GM19238 (cell line): ENCODE measurements at regions not wholly inside any gene's neighbourhood (a gene's known extent, or its start where the extent isn't known, plus 50 kb on each side); places are given as distances from the start of the nearest gene placed in this dataset.
"Not testable (repeated sequence)": the region's sequence is repeated elsewhere in the genome, so short reads cannot be mapped to it uniquely, and the experiment has no call there.

ENCODE experiments used
- DNase-seq: peaks from one replicate; pipeline ENCODE4 v3.0.0; 2011; ENCODE audit warnings: low spot score; ENCODE audit not compliant: insufficient read length

GRCh38 chr12:92062539-92063493 lies 82.8 kb downstream of the BTG1 start:
- no peak for DNase-seq

- no peak for DNase-seq
These were observed 84.6 kb downstream of the BTG1 start for GRCh38 chr12:92061061-92061460.

DNA sequence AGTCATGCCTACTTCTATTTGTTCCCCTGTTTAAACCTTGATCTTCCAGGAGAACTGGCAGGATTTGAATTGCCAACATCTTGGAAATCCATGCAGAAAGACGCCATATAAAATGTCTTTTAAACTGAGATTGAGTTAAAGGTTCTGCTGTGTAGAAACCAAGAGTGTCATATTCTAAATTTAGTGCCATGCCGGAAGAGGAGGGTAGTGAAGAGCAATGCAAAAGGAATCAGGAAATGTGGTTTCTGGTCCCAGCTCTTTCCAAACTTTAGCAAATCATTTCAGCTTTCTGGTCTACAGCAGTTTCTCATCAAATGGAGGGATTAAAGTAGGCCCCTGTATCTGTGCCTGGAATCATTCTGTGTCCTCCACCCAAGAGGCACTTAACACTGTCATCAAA lies 85.7 kb downstream of the BTG1 start:
- DNase-seq: no peak

DNA sequence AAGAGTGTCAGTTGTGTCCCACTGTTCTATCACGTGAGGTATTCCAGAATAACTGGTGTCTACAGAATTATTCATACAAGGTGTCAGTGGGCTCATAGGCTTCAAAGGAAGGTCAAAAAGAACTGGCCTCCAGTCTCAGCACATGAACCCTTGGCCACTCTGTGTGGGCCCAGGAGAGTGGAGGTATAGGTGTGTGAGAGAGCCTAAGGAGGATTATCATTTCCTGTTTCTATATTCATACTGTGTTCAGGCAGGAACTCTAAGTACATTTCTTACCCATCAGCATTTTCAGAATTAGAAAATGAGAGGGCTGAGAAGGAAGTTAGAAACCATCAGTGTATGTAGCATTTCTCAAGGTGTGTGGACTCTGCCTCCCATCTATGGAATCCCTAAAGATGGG lies 87.0 kb downstream of the BTG1 start:
- no peak for DNase-seq

- not testable (repeated sequence) for DNase-seq
These were observed 88.9 kb downstream of the BTG1 start for GRCh38 chr12:92056756-92057155.

DNA sequence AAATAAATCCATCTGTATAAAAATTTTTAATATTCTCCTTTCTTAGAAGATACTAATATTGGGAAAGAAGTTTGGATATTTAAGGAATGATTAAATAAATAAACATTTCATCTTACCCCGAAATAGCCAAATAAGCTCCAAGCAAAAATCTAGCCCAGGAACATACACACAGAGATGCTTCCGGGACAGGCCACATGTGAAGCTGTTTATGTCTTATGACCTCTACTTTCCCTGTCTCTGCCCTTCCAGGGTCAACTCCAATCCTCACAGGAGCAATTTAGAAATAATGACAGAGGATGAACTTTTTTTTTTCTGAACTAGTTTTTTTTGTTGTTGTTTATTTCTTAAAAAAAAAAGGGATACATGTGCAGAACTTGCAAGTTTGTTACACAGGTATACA lies 89.4 kb downstream of the BTG1 start:
- no peak for DNase-seq

DNA sequence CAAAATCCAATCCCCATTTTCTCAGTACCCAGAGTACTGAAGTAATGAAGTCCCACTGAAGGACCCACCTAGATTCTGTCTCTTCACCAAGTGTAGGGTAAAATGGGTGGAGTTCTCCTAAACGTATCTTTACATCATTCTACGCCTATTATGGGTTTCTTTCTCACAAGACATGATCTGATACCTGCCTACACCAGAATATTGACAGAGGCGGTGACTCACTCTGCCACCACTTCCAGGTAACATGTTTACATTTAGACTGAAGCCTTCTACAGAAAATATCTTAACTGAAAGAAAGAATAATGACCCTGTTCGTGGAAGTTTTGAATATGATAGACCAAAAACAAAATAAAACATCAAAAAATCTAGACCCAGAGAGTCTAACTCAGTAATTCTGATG lies 89.8 kb downstream of the BTG1 start:
- DNase-seq: no peak

GRCh38 chr12:92051441-92051840 lies 94.2 kb downstream of the BTG1 start:
- DNase-seq: no peak

- DNase-seq: no peak
These were observed 96.2 kb downstream of the BTG1 start for GRCh38 chr12:92049403-92049802.

- DNase-seq: no peak
These were observed 98.2 kb downstream of the BTG1 start for GRCh38 chr12:92047393-92047826.

DNA sequence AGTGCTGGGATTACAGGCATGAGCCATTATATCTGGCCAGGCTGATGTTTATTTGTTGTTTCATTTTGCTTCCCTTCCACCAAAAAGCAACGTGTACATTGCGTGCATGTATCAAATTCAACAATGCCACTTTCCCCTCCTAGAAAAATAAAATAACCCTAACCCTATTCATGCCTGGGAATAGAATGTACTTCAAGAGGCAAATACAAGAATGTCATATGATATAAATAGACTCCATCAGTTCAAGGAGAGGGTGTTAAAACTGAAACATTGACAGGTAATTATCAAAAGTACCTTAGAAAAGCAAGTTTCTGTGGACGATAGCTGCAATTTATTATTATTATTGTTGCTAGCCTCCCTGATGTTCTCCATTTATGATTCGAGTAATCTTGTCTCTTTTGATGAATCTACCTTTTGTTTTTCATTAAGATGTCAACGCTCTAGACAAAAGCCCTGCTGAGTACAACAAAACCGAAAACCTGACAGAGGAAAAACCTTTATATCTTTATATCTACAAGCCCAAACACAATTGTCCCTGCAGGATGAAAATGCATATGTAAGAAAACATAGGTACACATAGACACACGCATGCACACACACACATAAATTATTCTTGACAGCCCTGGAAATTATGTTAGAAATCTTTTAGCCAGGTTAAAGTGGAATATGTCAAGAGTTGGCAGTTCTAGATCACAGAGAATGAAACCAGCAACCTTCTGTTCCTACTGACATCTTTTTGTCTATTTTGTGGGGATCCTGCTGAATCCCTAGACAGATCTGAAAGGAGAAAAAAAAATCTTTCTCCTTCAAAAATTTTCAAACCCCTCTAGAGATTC lies 98.9 kb downstream of the BTG1 start:
- no peak for DNase-seq

GRCh38 chr12:92045852-92046251 lies 99.8 kb downstream of the BTG1 start:
- no peak for DNase-seq

DNA sequence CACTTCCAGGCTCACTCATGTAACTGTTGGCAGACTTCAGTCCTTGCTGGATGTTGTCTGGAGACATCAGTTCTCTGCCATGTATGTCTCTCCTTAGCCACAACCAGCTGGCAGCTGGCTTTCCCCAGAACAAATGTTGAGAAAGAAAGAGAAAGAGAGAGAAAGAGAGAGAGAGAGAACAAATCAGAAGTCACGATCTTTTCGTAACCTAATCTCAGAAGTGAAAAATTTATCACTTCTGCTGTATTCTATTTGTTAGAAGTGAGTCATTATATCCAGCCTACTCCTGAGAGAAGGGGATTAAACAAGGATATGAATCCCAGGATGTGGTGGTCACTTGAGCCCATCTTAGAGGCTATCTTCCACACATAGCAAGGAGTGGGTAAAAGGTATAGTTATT lies 101.2 kb downstream of the BTG1 start:
- no peak for DNase-seq

- DNase-seq: no peak
These were observed 102.7 kb downstream of the BTG1 start for GRCh38 chr12:92042791-92043531.

DNA sequence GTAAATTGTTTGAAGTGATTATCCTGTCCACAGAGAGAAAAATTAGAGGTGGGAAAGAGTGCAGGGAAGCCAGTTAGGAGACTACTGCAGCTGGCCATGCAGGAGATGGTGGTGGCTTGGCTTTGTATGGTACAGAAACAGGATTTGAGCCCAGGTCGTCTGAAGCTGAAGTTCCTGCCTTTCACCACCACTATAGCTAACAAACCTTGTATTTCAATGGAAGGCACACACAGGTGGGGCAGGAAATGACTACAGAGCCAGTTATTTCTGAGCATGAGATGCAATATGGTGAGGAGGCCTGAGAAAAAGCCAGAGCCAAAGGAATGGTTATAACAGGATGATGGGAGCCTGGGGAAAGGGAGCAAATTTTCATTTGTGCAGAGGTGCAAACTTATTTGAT lies 103.9 kb downstream of the BTG1 start:
- no peak for DNase-seq

- no peak for DNase-seq
These were observed 106.6 kb downstream of the BTG1 start for GRCh38 chr12:92039046-92039445.

DNA sequence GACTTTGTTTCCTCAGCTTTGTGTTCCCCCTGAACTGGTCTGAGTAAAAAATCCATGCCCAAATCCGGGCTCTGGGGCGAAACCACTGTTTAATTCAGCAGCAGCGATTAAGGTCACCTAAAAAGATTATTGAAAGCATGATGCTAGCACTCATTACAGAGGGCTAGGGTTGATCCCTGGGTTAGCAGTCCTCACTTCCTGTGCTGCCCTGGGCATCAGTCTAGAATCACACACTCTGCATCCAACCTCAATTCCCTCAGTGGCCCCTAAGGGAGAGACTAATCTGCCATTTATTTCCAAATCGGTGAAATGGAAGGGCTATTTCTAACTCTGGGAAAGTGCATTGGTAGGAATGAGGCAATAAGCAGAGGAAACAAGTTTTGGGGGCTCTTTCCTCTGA lies 107.2 kb downstream of the BTG1 start:
- no peak for DNase-seq

- DNase-seq: no peak
These were observed 108.7 kb downstream of the BTG1 start for GRCh38 chr12:92036771-92037453.

- DNase-seq: no peak
These were observed 109.5 kb downstream of the BTG1 start for GRCh38 chr12:92036061-92036620.

- DNase-seq: no peak
These were observed 110.2 kb downstream of the BTG1 start for GRCh38 chr12:92035477-92035876.
